ENCODE measurements at regions not wholly inside any gene's neighbourhood (a gene's known extent, or its start where the extent isn't known, plus 50 kb on each side); places are given as distances from the start of the nearest gene placed in this dataset.

DNA sequence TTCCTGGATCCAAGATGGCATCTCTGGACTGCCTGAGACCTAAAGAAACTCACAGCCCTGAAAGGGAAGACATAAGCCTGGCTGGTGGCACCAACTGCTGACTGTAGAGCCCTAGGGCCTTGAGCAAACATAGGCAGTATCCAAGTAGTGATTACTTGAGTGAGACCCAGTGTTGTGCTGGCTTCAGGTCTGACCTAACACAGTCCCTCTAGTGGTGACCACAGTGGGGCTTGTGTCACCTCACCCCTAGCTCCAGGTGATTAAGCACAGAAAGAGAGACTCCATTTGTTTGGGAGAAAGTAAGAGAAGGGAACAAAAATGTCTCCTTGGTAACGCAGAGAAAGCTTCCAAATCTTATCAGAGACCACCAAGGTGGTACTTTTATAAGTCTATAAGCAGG, 496.3 kb upstream of the HTR2C start:
- peak; percentile 42 for DNase-seq
- Histone ChIP-seq H3K4me3 (ENCODE audit: low read length) (no peak overlapping the region), H3K9ac (ENCODE audit: low read length) (no peak overlapping the region)

DNA sequence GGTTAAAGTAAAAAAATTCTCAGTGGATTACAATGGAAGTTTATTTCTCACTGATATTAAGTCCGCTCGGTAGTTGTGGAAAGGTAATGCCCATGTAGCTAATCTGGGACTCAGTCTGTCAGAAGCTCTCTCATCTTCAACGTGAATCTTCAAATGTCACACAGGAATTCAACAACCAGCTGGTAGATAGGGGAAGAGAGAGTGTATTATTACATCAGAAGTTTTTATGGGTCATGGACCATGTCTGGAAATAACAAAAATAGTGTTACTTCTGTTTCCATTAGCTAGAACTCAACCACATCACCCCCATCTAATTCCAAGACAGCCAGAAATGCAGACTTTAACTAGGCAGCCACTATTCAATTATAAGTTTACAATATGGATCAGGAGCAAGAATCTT, 506.1 kb upstream of the HTR2C start:
- Histone ChIP-seq H3K4me1 (ENCODE audit: control insufficient read depth, low read depth, low read length) (no peaks in the 10 kb centered on the region), H3K4me3 (ENCODE audit: low read length) (no peak overlapping the region), H3K4me2 (ENCODE audit: low read length) (no peak overlapping the region), H4K8ac (ENCODE audit: low read depth, low read length) (no peak overlapping the region), H3K79me1 (ENCODE audit: low read length) (no peaks in the 10 kb centered on the region), H3K9ac (ENCODE audit: low read length) (no peak overlapping the region), H4K5ac (ENCODE audit: low read length) (no peak overlapping the region), H3K27ac (ENCODE audit: low read depth, low read length) (no peak overlapping the region), H2BK5ac (ENCODE audit: low read length) (no peak overlapping the region), H3K18ac (ENCODE audit: low read length) (no peak overlapping the region), H3K56ac (ENCODE audit: low read length) (no peak overlapping the region), H3K79me2 (ENCODE audit: control insufficient read depth, insufficient read depth, low read length) (no peaks in the 10 kb centered on the region), H2BK120ac (ENCODE audit: low read depth, low read length) (no peak overlapping the region), H3K27me3 (ENCODE audit: insufficient read depth, low read length, poor library complexity) (no peaks in the 10 kb centered on the region), H2AK5ac (ENCODE audit: low read length) (no peak overlapping the region), H2BK15ac (replicated peaks; ENCODE audit: low read depth) (no peak overlapping the region), H3K4ac (ENCODE audit: low read depth, low read length) (no peak overlapping the region), H3K23ac (ENCODE audit: low read length) (no peak overlapping the region), H3K36me3 (ENCODE audit: control insufficient read depth, insufficient read depth, low read length) (no peaks in the 10 kb centered on the region)
- WGBS (ENCODE audit: extremely low coverage, insufficient coverage, low lambda C conversion rate), result no CpG with 5 or more reads among the region's 3 CpGs
- DNase-seq, result no peak

More for the DNA sequence above, 496.3 kb upstream of the HTR2C start:
- H4K8ac ChIP-seq (ENCODE audit: low read depth, low read length), result no peak overlapping the region
- H3K18ac ChIP-seq (ENCODE audit: low read length), result no peak overlapping the region
- no peaks in the 10 kb centered on the region for H3K79me2 ChIP-seq (ENCODE audit: control insufficient read depth, insufficient read depth, low read length)
- no peaks in the 10 kb centered on the region for H3K36me3 ChIP-seq (ENCODE audit: control insufficient read depth, insufficient read depth, low read length)
- no peak overlapping the region for H2BK15ac ChIP-seq (replicated peaks; ENCODE audit: low read depth)
- H4K5ac ChIP-seq (ENCODE audit: low read length), result no peak overlapping the region
- H3K4ac ChIP-seq (ENCODE audit: low read depth, low read length), result no peak overlapping the region
- no peak overlapping the region for H2AK5ac ChIP-seq (ENCODE audit: low read length)
- no CpG with 5 or more reads among the region's 1 CpG for WGBS (ENCODE audit: extremely low coverage, insufficient coverage, low lambda C conversion rate)
- no peak overlapping the region for H2BK5ac ChIP-seq (ENCODE audit: low read length)
- no peak overlapping the region for H3K4me2 ChIP-seq (ENCODE audit: low read length)
- H3K27ac ChIP-seq (ENCODE audit: low read depth, low read length), result no peak overlapping the region
- H2BK120ac ChIP-seq (ENCODE audit: low read depth, low read length), result no peak overlapping the region
- H3K56ac ChIP-seq (ENCODE audit: low read length), result no peak overlapping the region
- H3K27me3 ChIP-seq (ENCODE audit: insufficient read depth, low read length, poor library complexity), result no peaks in the 10 kb centered on the region
- no peaks in the 10 kb centered on the region for H3K4me1 ChIP-seq (ENCODE audit: control insufficient read depth, low read depth, low read length)
- no peaks in the 10 kb centered on the region for H3K79me1 ChIP-seq (ENCODE audit: low read length)
- H3K23ac ChIP-seq (ENCODE audit: low read length), result no peak overlapping the region

DNA sequence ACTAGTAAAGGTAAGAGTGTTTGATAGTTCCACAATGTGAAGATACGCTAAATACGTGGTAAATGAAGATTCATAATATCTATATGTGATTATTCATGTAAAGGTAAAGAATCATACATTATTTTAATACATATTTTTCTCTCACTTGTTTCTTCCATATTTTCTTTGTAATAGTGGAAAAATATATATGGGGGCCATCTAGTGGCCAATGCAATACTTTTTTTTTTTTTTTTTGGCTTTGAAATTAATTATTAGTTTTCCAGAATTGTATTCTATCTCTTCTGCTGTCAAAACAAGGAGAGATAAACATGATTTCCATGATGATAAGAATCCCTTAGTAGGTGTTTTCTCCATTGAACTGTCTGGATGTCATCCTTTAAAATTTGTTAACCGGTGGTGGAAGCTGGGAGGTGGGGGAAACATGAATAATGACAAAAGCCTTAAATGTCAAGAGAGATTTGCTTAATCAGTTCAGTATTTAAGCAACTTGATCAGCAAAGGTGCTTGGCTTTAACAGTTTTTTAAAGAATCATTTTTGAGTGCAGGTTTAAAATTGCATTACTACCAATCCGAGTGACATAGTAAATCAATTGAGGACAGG, 508.7 kb upstream of the HTR2C start:
- no peaks in the 10 kb centered on the region for H3K4me1 ChIP-seq (ENCODE audit: control insufficient read depth, low read depth, low read length)

GRCh38 chrX:114073926-114074325, 510.0 kb upstream of the HTR2C start:
- Histone ChIP-seq H2BK120ac (ENCODE audit: low read depth, low read length) (no peak overlapping the region), H3K79me2 (ENCODE audit: control insufficient read depth, insufficient read depth, low read length) (no peaks in the 10 kb centered on the region), H2BK15ac (replicated peaks; ENCODE audit: low read depth) (no peak overlapping the region), H3K56ac (ENCODE audit: low read length) (no peak overlapping the region), H2AK5ac (ENCODE audit: low read length) (no peak overlapping the region), H3K23ac (ENCODE audit: low read length) (no peak overlapping the region), H3K27me3 (ENCODE audit: insufficient read depth, low read length, poor library complexity) (no peaks in the 10 kb centered on the region), H3K27ac (ENCODE audit: low read depth, low read length) (no peak overlapping the region), H3K36me3 (ENCODE audit: control insufficient read depth, insufficient read depth, low read length) (no peaks in the 10 kb centered on the region), H3K4me2 (ENCODE audit: low read length) (no peak overlapping the region), H3K79me1 (ENCODE audit: low read length) (no peaks in the 10 kb centered on the region), H3K18ac (ENCODE audit: low read length) (no peak overlapping the region), H3K4me3 (ENCODE audit: low read length) (no peak overlapping the region), H3K4ac (ENCODE audit: low read depth, low read length) (no peak overlapping the region), H2BK5ac (ENCODE audit: low read length) (no peak overlapping the region), H4K8ac (ENCODE audit: low read depth, low read length) (no peak overlapping the region), H3K4me1 (ENCODE audit: control insufficient read depth, low read depth, low read length) (no peaks in the 10 kb centered on the region), H4K5ac (ENCODE audit: low read length) (no peak overlapping the region), H3K9ac (ENCODE audit: low read length) (no peak overlapping the region)
- DNase-seq, result no peak
- no CpG with 5 or more reads among the region's 3 CpGs for WGBS (ENCODE audit: extremely low coverage, insufficient coverage, low lambda C conversion rate)

More for the DNA sequence above, 508.7 kb upstream of the HTR2C start:
- WGBS (ENCODE audit: extremely low coverage, insufficient coverage, low lambda C conversion rate), result no CpG with 5 or more reads among the region's 4 CpGs
- DNase-seq, result no peak
- H3K23ac ChIP-seq (ENCODE audit: low read length), result no peak overlapping the region
- no peaks in the 10 kb centered on the region for H3K27me3 ChIP-seq (ENCODE audit: insufficient read depth, low read length, poor library complexity)
- H3K4me2 ChIP-seq (ENCODE audit: low read length), result no peak overlapping the region
- H2BK5ac ChIP-seq (ENCODE audit: low read length), result no peak overlapping the region
- no peak overlapping the region for H4K8ac ChIP-seq (ENCODE audit: low read depth, low read length)
- no peaks in the 10 kb centered on the region for H3K79me1 ChIP-seq (ENCODE audit: low read length)
- no peak overlapping the region for H3K27ac ChIP-seq (ENCODE audit: low read depth, low read length)
- H3K9ac ChIP-seq (ENCODE audit: low read length), result no peak overlapping the region
- H2BK15ac ChIP-seq (replicated peaks; ENCODE audit: low read depth), result no peak overlapping the region
- no peak overlapping the region for H3K4me3 ChIP-seq (ENCODE audit: low read length)
- no peak overlapping the region for H3K18ac ChIP-seq (ENCODE audit: low read length)
- H2BK120ac ChIP-seq (ENCODE audit: low read depth, low read length), result no peak overlapping the region
- no peak overlapping the region for H2AK5ac ChIP-seq (ENCODE audit: low read length)
- H3K4ac ChIP-seq (ENCODE audit: low read depth, low read length), result no peak overlapping the region
- no peak overlapping the region for H3K56ac ChIP-seq (ENCODE audit: low read length)
- no peaks in the 10 kb centered on the region for H3K36me3 ChIP-seq (ENCODE audit: control insufficient read depth, insufficient read depth, low read length)
- no peaks in the 10 kb centered on the region for H3K79me2 ChIP-seq (ENCODE audit: control insufficient read depth, insufficient read depth, low read length)
- no peak overlapping the region for H4K5ac ChIP-seq (ENCODE audit: low read length)

- no peak overlapping the region for H3K4me3 ChIP-seq (ENCODE audit: low read length)
- peak overlapping the region; percentile 68 for H3K18ac ChIP-seq (ENCODE audit: low read length)
- H3K36me3 ChIP-seq (ENCODE audit: control insufficient read depth, insufficient read depth, low read length), result no peaks in the 10 kb centered on the region
- H3K27me3 ChIP-seq (ENCODE audit: insufficient read depth, low read length, poor library complexity), result no peaks in the 10 kb centered on the region
- no peak overlapping the region for H4K5ac ChIP-seq (ENCODE audit: low read length)
- no peak overlapping the region for H3K9ac ChIP-seq (ENCODE audit: low read length)
- no peak overlapping the region for H4K8ac ChIP-seq (ENCODE audit: low read depth, low read length)
- H3K23ac ChIP-seq (ENCODE audit: low read length), result no peak overlapping the region
- no peak overlapping the region for H2AK5ac ChIP-seq (ENCODE audit: low read length)
- no peak overlapping the region for H2BK120ac ChIP-seq (ENCODE audit: low read depth, low read length)
- no peak overlapping the region for H2BK15ac ChIP-seq (replicated peaks; ENCODE audit: low read depth)
- H2BK5ac ChIP-seq (ENCODE audit: low read length), result no peak overlapping the region
- no peak for DNase-seq
- no peaks in the 10 kb centered on the region for H3K4me1 ChIP-seq (ENCODE audit: control insufficient read depth, low read depth, low read length)
- no CpG with 5 or more reads among the region's 5 CpGs for WGBS (ENCODE audit: extremely low coverage, insufficient coverage, low lambda C conversion rate)
- H3K27ac ChIP-seq (ENCODE audit: low read depth, low read length), result no peak overlapping the region
- no peak overlapping the region for H3K56ac ChIP-seq (ENCODE audit: low read length)
- peak overlapping the region; percentile 36 for H3K4ac ChIP-seq (ENCODE audit: low read depth, low read length)
- H3K79me2 ChIP-seq (ENCODE audit: control insufficient read depth, insufficient read depth, low read length), result no peaks in the 10 kb centered on the region
- no peak overlapping the region for H3K4me2 ChIP-seq (ENCODE audit: low read length)
- no peaks in the 10 kb centered on the region for H3K79me1 ChIP-seq (ENCODE audit: low read length)
Observed at GRCh38 chrX:114071412-114071811, 512.5 kb upstream of the HTR2C start.

DNA sequence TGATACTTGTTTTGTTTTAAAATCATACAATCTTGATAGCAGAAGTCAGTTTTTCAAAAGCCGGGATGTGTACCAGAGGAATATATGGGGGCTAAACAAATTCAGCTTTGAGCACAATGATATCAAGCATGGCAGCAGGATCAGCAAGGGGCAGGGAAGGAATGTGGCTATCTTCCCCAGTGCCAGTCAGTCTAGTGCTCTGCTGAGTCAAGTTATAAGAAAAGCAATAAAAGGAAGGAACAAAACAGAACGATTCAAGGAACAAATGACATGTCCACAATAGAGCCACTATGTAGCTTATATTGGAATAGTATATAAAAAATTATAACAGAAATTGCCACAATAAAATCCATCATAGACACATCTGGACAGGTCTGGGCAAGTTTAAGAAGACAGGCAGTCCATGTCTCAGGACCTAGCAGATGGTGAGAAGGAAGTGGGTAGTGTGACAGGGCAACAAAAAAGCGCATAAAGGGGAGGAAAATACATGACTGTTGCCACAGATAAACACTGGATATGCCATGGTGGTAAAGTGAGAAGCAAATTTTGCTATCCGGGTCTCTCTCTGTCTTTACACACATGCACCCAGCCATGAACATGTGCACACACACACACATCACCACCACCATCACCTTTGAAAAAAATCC, 518.2 kb upstream of the HTR2C start:
- no peak overlapping the region for H4K8ac ChIP-seq (ENCODE audit: low read depth, low read length)
- no peak overlapping the region for H3K4ac ChIP-seq (ENCODE audit: low read depth, low read length)
- no peak overlapping the region for H2BK5ac ChIP-seq (ENCODE audit: low read length)
- no peak overlapping the region for H2AK5ac ChIP-seq (ENCODE audit: low read length)
- H3K56ac ChIP-seq (ENCODE audit: low read length), result no peak overlapping the region
- no peak overlapping the region for H3K23ac ChIP-seq (ENCODE audit: low read length)
- no peaks in the 10 kb centered on the region for H3K79me2 ChIP-seq (ENCODE audit: control insufficient read depth, insufficient read depth, low read length)
- H3K9ac ChIP-seq (ENCODE audit: low read length), result no peak overlapping the region
- no peak overlapping the region for H3K27ac ChIP-seq (ENCODE audit: low read depth, low read length)
- H3K36me3 ChIP-seq (ENCODE audit: control insufficient read depth, insufficient read depth, low read length), result no peaks in the 10 kb centered on the region
- no peak overlapping the region for H2BK120ac ChIP-seq (ENCODE audit: low read depth, low read length)
- WGBS (ENCODE audit: extremely low coverage, insufficient coverage, low lambda C conversion rate), result no CpG with 5 or more reads among the region's 4 CpGs
- H3K27me3 ChIP-seq (ENCODE audit: insufficient read depth, low read length, poor library complexity), result no peaks in the 10 kb centered on the region
- no peaks in the 10 kb centered on the region for H3K79me1 ChIP-seq (ENCODE audit: low read length)
- no peak overlapping the region for H3K4me2 ChIP-seq (ENCODE audit: low read length)
- no peak for DNase-seq
- H3K4me1 ChIP-seq (ENCODE audit: control insufficient read depth, low read depth, low read length), result no peaks in the 10 kb centered on the region
- H2BK15ac ChIP-seq (replicated peaks; ENCODE audit: low read depth), result no peak overlapping the region
- no peak overlapping the region for H4K5ac ChIP-seq (ENCODE audit: low read length)
- H3K18ac ChIP-seq (ENCODE audit: low read length), result no peak overlapping the region
- no peak overlapping the region for H3K4me3 ChIP-seq (ENCODE audit: low read length)

Measured in mesendoderm (in vitro differentiated cells).